ENCODE measurements at regions not wholly inside any gene's neighbourhood (a gene's known extent, or its start where the extent isn't known, plus 50 kb on each side); places are given as distances from the start of the nearest gene placed in this dataset.

GRCh38 chr12:91586015-91586414 lies 403.4 kb upstream of the DCN start:
- DNase-seq: no peak
- H3K4me3 Mint-ChIP-seq: no peak overlapping the region
- H3K27me3 Mint-ChIP-seq: no peaks in the 10 kb centered on the region
- no peaks in the 10 kb centered on the region for H3K9me3 Mint-ChIP-seq
- no peaks in the 10 kb centered on the region for H3K36me3 Mint-ChIP-seq (ENCODE audit: low read depth)
- H3K27ac Mint-ChIP-seq: no peak overlapping the region
- no peaks in the 10 kb centered on the region for H3K4me1 Mint-ChIP-seq
- ChIA-PET CTCF (no interaction called here), POLR2A (no interaction called here)

GRCh38 chr12:91582811-91583210 lies 400.2 kb upstream of the DCN start:
- no peak for DNase-seq
- no peaks in the 10 kb centered on the region for H3K9me3 Mint-ChIP-seq
- POLR2A ChIA-PET: no interaction called here
- peaks cover 5% of the 10 kb centered on the region for H3K4me1 Mint-ChIP-seq
- no peak overlapping the region for H3K4me3 Mint-ChIP-seq
- no peaks in the 10 kb centered on the region for H3K36me3 Mint-ChIP-seq (ENCODE audit: low read depth)
- CTCF ChIA-PET: no interaction called here
- no peaks in the 10 kb centered on the region for H3K27me3 Mint-ChIP-seq
- H3K27ac Mint-ChIP-seq: no peak overlapping the region

GRCh38 chr12:91579516-91580263 lies 397.1 kb upstream of the DCN start:
- Mint-ChIP-seq H3K9me3 (no peaks in the 10 kb centered on the region), H3K27me3 (no peaks in the 10 kb centered on the region), H3K4me1 (peaks cover 9% of the 10 kb centered on the region), H3K36me3 (ENCODE audit: low read depth) (no peaks in the 10 kb centered on the region), H3K4me3 (no peak overlapping the region), H3K27ac (no peak overlapping the region)
- ChIA-PET CTCF (interaction anchor here (0.6 to 2.4 kb wide), 4 partner anchors 20 to 198 kb away, joined by 3 to 6 read pairs (median 4); no protein-coding TSS in a partner anchor), POLR2A (interaction anchor here (1.5 kb wide), 1 partner anchor 566 kb away, joined by 8 read pairs; the partner anchor contains the start of gene BTG1)
- no peak for DNase-seq

- H3K27ac Mint-ChIP-seq: no peak overlapping the region
- ChIA-PET CTCF (interaction anchor here (0.7 to 2.4 kb wide), 6 partner anchors 15 to 993 kb away, joined by 3 to 6 read pairs (median 6); no protein-coding TSS in a partner anchor), POLR2A (interaction anchor here (1.0 to 2.4 kb wide), 2 partner anchors 560 to 567 kb away, joined by 3 to 13 read pairs; partner anchors contain the start of gene BTG1)
- H3K9me3 Mint-ChIP-seq: no peaks in the 10 kb centered on the region
- no peak for DNase-seq
- H3K4me3 Mint-ChIP-seq: peak overlapping the region; percentile 70
- no peaks in the 10 kb centered on the region for H3K36me3 Mint-ChIP-seq (ENCODE audit: low read depth)
- no peaks in the 10 kb centered on the region for H3K27me3 Mint-ChIP-seq
- H3K4me1 Mint-ChIP-seq: peaks cover 9% of the 10 kb centered on the region
Observed at GRCh38 chr12:91577586-91578539, 395.2 kb upstream of the DCN start.

GRCh38 chr12:91576432-91576831 lies 393.8 kb upstream of the DCN start:
- Mint-ChIP-seq H3K4me3 (no peak overlapping the region), H3K27ac (no peak overlapping the region), H3K9me3 (no peaks in the 10 kb centered on the region), H3K4me1 (peaks cover 9% of the 10 kb centered on the region), H3K36me3 (ENCODE audit: low read depth) (no peaks in the 10 kb centered on the region), H3K27me3 (no peaks in the 10 kb centered on the region)
- no peak for DNase-seq
- POLR2A ChIA-PET: interaction anchor here (2.4 kb wide), 1 partner anchor 569 kb away, joined by 13 read pairs; the partner anchor contains the start of gene BTG1
- CTCF ChIA-PET: interaction anchor here (2.0 kb wide), 1 partner anchor 194 kb away, joined by 5 read pairs; no protein-coding TSS in a partner anchor

- CTCF ChIA-PET: interaction anchor here (2.0 kb wide), 1 partner anchor 194 kb away, joined by 5 read pairs; no protein-coding TSS in a partner anchor
- H3K27ac Mint-ChIP-seq: no peak overlapping the region
- H3K4me1 Mint-ChIP-seq: peaks cover 9% of the 10 kb centered on the region
- DNase-seq: no peak
- no peak overlapping the region for H3K4me3 Mint-ChIP-seq
- no peaks in the 10 kb centered on the region for H3K36me3 Mint-ChIP-seq (ENCODE audit: low read depth)
- POLR2A ChIA-PET: interaction anchor here (0.8 kb wide), 1 partner anchor 570 kb away, joined by 4 read pairs; the partner anchor contains the start of gene BTG1
- H3K9me3 Mint-ChIP-seq: no peaks in the 10 kb centered on the region
- no peaks in the 10 kb centered on the region for H3K27me3 Mint-ChIP-seq
Observed at GRCh38 chr12:91575630-91576029, 393.0 kb upstream of the DCN start.

GRCh38 chr12:91574975-91575374 lies 392.4 kb upstream of the DCN start:
- Mint-ChIP-seq H3K27me3 (no peaks in the 10 kb centered on the region), H3K4me1 (peaks cover 9% of the 10 kb centered on the region), H3K9me3 (no peaks in the 10 kb centered on the region), H3K36me3 (ENCODE audit: low read depth) (no peaks in the 10 kb centered on the region), H3K4me3 (no peak overlapping the region), H3K27ac (no peak overlapping the region)
- CTCF ChIA-PET: interaction anchor here (0.6 kb wide), 1 partner anchor 193 kb away, joined by 3 read pairs; no protein-coding TSS in a partner anchor
- POLR2A ChIA-PET: interaction anchor here (0.8 kb wide), 1 partner anchor 571 kb away, joined by 4 read pairs; the partner anchor contains the start of gene BTG1
- DNase-seq: no peak

GRCh38 chr12:91574391-91574790 lies 391.8 kb upstream of the DCN start:
- ChIA-PET CTCF (interaction anchor here (0.6 kb wide), 1 partner anchor 192 kb away, joined by 3 read pairs; no protein-coding TSS in a partner anchor), POLR2A (no interaction called here)
- Mint-ChIP-seq H3K27ac (no peak overlapping the region), H3K9me3 (no peaks in the 10 kb centered on the region), H3K4me3 (no peak overlapping the region), H3K27me3 (no peaks in the 10 kb centered on the region), H3K36me3 (ENCODE audit: low read depth) (no peaks in the 10 kb centered on the region), H3K4me1 (peaks cover 9% of the 10 kb centered on the region)
- DNase-seq: no peak

GRCh38 chr12:91572869-91573268 lies 390.3 kb upstream of the DCN start:
- no peaks in the 10 kb centered on the region for H3K9me3 Mint-ChIP-seq
- CTCF ChIA-PET: interaction anchor here (0.7 kb wide), 1 partner anchor 9 kb away, joined by 3 read pairs; no protein-coding TSS in a partner anchor
- DNase-seq: no peak
- peaks cover 4% of the 10 kb centered on the region for H3K4me1 Mint-ChIP-seq
- no peak overlapping the region for H3K4me3 Mint-ChIP-seq
- no peak overlapping the region for H3K27ac Mint-ChIP-seq
- no peaks in the 10 kb centered on the region for H3K36me3 Mint-ChIP-seq (ENCODE audit: low read depth)
- no peaks in the 10 kb centered on the region for H3K27me3 Mint-ChIP-seq
- POLR2A ChIA-PET: interaction anchor here (0.9 kb wide), 1 partner anchor 10 kb away, joined by 3 read pairs; no protein-coding TSS in a partner anchor

GRCh38 chr12:91567100-91567485 lies 384.5 kb upstream of the DCN start:
- Mint-ChIP-seq H3K9me3 (peaks cover 3% of the 10 kb centered on the region), H3K4me3 (no peak overlapping the region), H3K27me3 (no peaks in the 10 kb centered on the region), H3K36me3 (ENCODE audit: low read depth) (peaks cover 5% of the 10 kb centered on the region), H3K4me1 (peaks cover 17% of the 10 kb centered on the region), H3K27ac (no peak overlapping the region)
- DNase-seq: no peak
- ChIA-PET POLR2A (no interaction called here), CTCF (interaction anchor here (0.7 to 1.1 kb wide), 4 partner anchors 11 to 848 kb away, joined by 3 to 4 read pairs (median 3); no protein-coding TSS in a partner anchor)

- ChIA-PET POLR2A (no interaction called here), CTCF (interaction anchor here (0.7 to 1.1 kb wide), 4 partner anchors 10 to 848 kb away, joined by 3 to 4 read pairs (median 3); no protein-coding TSS in a partner anchor)
- Mint-ChIP-seq H3K9me3 (peaks cover 3% of the 10 kb centered on the region), H3K27me3 (no peaks in the 10 kb centered on the region), H3K4me3 (no peak overlapping the region), H3K27ac (no peak overlapping the region), H3K4me1 (peaks cover 20% of the 10 kb centered on the region), H3K36me3 (ENCODE audit: low read depth) (peaks cover 5% of the 10 kb centered on the region)
- DNase-seq: no peak
Observed at GRCh38 chr12:91566328-91567099, 383.9 kb upstream of the DCN start.

GRCh38 chr12:91565846-91566245 lies 383.2 kb upstream of the DCN start:
- Mint-ChIP-seq H3K4me1 (peaks cover 20% of the 10 kb centered on the region), H3K9me3 (peaks cover 3% of the 10 kb centered on the region), H3K36me3 (ENCODE audit: low read depth) (peaks cover 5% of the 10 kb centered on the region), H3K4me3 (no peak overlapping the region), H3K27ac (no peak overlapping the region), H3K27me3 (no peaks in the 10 kb centered on the region)
- ChIA-PET CTCF (no interaction called here), POLR2A (no interaction called here)
- DNase-seq: no peak
